ENCODE measurements at regions not wholly inside any gene's neighbourhood (a gene's known extent, or its start where the extent isn't known, plus 50 kb on each side); places are given as distances from the start of the nearest gene placed in this dataset.
"Not testable (repeated sequence)": the region's sequence is repeated elsewhere in the genome, so short reads cannot be mapped to it uniquely, and the experiment has no call there.

DNA sequence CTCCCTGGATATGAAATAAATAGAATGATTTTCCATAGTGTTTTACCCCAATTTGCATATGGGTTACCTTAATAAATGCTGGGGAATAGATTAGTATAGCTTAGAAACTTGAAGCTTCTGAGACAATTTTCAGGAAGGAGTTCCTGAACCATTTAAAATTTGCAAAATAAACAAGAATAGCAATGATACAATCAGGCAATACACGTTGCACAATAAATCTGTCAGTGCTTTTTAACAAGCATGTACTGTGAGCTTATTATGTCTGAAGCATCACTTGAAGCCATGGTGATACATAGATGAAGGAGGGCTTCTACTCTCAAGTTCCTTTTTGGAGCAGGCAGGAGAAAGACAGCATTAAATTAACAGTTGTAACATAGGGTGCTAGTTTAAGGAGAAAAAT lies 84.2 kb upstream of the WDFY3 start:
- no peak for ATAC-seq
- TF ChIP-seq CSRNP3 (CRISPR knock-in tag; IDR thresholded peaks at IDR 0.05) (no peak), RARB (CRISPR knock-in tag; IDR thresholded peaks at IDR 0.05) (no peak), ZFP30 (CRISPR knock-in tag; IDR thresholded peaks at IDR 0.05) (no peak), ZNF565 (CRISPR knock-in tag; conservative IDR thresholded peaks at IDR 0.05; ENCODE audit: low read depth) (no peak), POU6F1 (CRISPR knock-in tag; IDR thresholded peaks at IDR 0.05; ENCODE audit: borderline replicate concordance, low read depth) (no peak), ZNF70 (CRISPR knock-in tag; IDR thresholded peaks at IDR 0.05) (no peak), TOX (CRISPR knock-in tag; IDR thresholded peaks at IDR 0.05; ENCODE audit: borderline replicate concordance) (no peak), SNAI2 (CRISPR knock-in tag; IDR thresholded peaks at IDR 0.05) (no peak), ARNTL (CRISPR knock-in tag; IDR thresholded peaks at IDR 0.05; ENCODE audit: borderline replicate concordance, low read depth) (no peak)
- TF ChIP-seq, protein P1, sequence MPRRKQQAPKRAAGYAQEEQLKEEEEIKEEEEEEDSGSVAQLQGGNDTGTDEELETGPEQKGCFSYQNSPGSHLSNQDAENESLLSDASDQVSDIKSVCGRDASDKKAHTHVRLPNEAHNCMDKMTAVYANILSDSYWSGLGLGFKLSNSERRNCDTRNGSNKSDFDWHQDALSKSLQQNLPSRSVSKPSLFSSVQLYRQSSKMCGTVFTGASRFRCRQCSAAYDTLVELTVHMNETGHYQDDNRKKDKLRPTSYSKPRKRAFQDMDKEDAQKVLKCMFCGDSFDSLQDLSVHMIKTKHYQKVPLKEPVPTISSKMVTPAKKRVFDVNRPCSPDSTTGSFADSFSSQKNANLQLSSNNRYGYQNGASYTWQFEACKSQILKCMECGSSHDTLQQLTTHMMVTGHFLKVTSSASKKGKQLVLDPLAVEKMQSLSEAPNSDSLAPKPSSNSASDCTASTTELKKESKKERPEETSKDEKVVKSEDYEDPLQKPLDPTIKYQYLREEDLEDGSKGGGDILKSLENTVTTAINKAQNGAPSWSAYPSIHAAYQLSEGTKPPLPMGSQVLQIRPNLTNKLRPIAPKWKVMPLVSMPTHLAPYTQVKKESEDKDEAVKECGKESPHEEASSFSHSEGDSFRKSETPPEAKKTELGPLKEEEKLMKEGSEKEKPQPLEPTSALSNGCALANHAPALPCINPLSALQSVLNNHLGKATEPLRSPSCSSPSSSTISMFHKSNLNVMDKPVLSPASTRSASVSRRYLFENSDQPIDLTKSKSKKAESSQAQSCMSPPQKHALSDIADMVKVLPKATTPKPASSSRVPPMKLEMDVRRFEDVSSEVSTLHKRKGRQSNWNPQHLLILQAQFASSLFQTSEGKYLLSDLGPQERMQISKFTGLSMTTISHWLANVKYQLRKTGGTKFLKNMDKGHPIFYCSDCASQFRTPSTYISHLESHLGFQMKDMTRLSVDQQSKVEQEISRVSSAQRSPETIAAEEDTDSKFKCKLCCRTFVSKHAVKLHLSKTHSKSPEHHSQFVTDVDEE (CRISPR knock-in tag; IDR thresholded peaks at IDR 0.05), result no peak

- TF ChIP-seq ZNF565 (CRISPR knock-in tag; conservative IDR thresholded peaks at IDR 0.05; ENCODE audit: low read depth) (no peak), TCF4 (CRISPR knock-in tag; IDR thresholded peaks at IDR 0.05; ENCODE audit: borderline replicate concordance) (no peak), ZNF70 (CRISPR knock-in tag; IDR thresholded peaks at IDR 0.05) (no peak), POU6F1 (CRISPR knock-in tag; IDR thresholded peaks at IDR 0.05; ENCODE audit: borderline replicate concordance, low read depth) (no peak), CSDC2 (CRISPR knock-in tag; IDR thresholded peaks at IDR 0.05) (no peak), TOX (CRISPR knock-in tag; IDR thresholded peaks at IDR 0.05; ENCODE audit: borderline replicate concordance) (no peak), ZC3H10 (CRISPR knock-in tag; IDR thresholded peaks at IDR 0.05) (no peak), SNAI2 (CRISPR knock-in tag; IDR thresholded peaks at IDR 0.05) (no peak), BACH2 (CRISPR knock-in tag; IDR thresholded peaks at IDR 0.05; ENCODE audit: borderline replicate concordance) (no peak), ZFP3 (CRISPR knock-in tag; IDR thresholded peaks at IDR 0.05) (no peak), RARB (CRISPR knock-in tag; IDR thresholded peaks at IDR 0.05) (no peak), OSR1 (CRISPR knock-in tag; IDR thresholded peaks at IDR 0.05) (no peak), ZNF8 (CRISPR knock-in tag; IDR thresholded peaks at IDR 0.05) (no peak), ISL1 (CRISPR knock-in tag; IDR thresholded peaks at IDR 0.05) (no peak)
- ATAC-seq, result no peak
Measured at GRCh38 chr4:85051526-85051925, 85.0 kb upstream of the WDFY3 start.

DNA sequence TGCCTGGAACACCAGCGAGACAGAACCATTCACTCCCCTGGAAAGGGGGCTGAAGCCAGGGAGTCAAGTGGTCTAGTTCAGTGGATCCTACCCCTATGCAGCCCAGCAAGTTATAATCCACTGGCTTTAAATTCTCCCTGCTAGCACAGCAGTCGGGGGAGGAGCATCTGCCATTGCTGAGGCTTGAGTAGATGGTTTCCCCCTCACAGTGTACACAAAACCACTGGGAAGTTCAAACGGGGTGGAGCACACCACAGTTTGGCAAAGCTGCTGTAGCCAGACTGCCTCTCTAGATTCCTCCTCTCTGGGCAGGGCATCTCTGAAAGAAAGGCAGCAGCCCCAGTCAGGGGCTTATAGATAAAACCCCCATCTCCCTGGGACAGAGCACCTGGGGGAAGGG lies 88.4 kb upstream of the WDFY3 start:
- not testable (repeated sequence) for ATAC-seq

GRCh38 chr4:85058551-85058950 lies 92.1 kb upstream of the WDFY3 start:
- no peak for TF ChIP-seq ESRRG (CRISPR knock-in tag; IDR thresholded peaks at IDR 0.05)
- no peak for TF ChIP-seq ZNF8 (CRISPR knock-in tag; IDR thresholded peaks at IDR 0.05)
- TF ChIP-seq ZFP30 (CRISPR knock-in tag; IDR thresholded peaks at IDR 0.05), result no peak
- TF ChIP-seq, protein P2, sequence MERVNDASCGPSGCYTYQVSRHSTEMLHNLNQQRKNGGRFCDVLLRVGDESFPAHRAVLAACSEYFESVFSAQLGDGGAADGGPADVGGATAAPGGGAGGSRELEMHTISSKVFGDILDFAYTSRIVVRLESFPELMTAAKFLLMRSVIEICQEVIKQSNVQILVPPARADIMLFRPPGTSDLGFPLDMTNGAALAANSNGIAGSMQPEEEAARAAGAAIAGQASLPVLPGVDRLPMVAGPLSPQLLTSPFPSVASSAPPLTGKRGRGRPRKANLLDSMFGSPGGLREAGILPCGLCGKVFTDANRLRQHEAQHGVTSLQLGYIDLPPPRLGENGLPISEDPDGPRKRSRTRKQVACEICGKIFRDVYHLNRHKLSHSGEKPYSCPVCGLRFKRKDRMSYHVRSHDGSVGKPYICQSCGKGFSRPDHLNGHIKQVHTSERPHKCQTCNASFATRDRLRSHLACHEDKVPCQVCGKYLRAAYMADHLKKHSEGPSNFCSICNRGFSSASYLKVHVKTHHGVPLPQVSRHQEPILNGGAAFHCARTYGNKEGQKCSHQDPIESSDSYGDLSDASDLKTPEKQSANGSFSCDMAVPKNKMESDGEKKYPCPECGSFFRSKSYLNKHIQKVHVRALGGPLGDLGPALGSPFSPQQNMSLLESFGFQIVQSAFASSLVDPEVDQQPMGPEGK (CRISPR knock-in tag; IDR thresholded peaks at IDR 0.05; ENCODE audit: borderline replicate concordance), result no peak
- no peak for TF ChIP-seq ZNF70 (CRISPR knock-in tag; IDR thresholded peaks at IDR 0.05)
- TF ChIP-seq ARNTL (CRISPR knock-in tag; IDR thresholded peaks at IDR 0.05; ENCODE audit: borderline replicate concordance, low read depth), result no peak
- no peak for TF ChIP-seq ZNF565 (CRISPR knock-in tag; conservative IDR thresholded peaks at IDR 0.05; ENCODE audit: low read depth)
- TF ChIP-seq CREB5 (CRISPR knock-in tag; IDR thresholded peaks at IDR 0.05; ENCODE audit: low read depth), result no peak
- no peak for TF ChIP-seq ISL1 (CRISPR knock-in tag; IDR thresholded peaks at IDR 0.05)
- ATAC-seq, result no peak
